Osteoblast (primary cell): ENCODE measurements at regions not wholly inside any gene's neighbourhood (a gene's known extent, or its start where the extent isn't known, plus 50 kb on each side); places are given as distances from the start of the nearest gene placed in this dataset.

Experiments
- DNase-seq: peaks from one replicate; pipeline ENCODE4 v3.0.0; 2011; ENCODE audit warnings: low spot score, mixed read lengths; ENCODE audit not compliant: insufficient read length; ENCODE audit errors: missing footprints
- H2AFZ ChIP-seq: 2 replicates; pipeline ENCODE4 v1.6.0; 2011; ENCODE audit warnings: mild to moderate bottlenecking, low read length
- H3K27ac ChIP-seq: 2 replicates; pipeline ENCODE4 v1.5.1; 2011; ENCODE audit warnings: mild to moderate bottlenecking, low read depth, low read length, moderate library complexity
- H3K27me3 ChIP-seq: 2 replicates; pipeline ENCODE4 v1.6.0; 2012; ENCODE audit warnings: mild to moderate bottlenecking, control low read depth, inconsistent platforms, low read length, moderate library complexity; ENCODE audit not compliant: insufficient read depth
- H3K36me3 ChIP-seq: 2 replicates; pipeline ENCODE4 v1.5.1; 2011; ENCODE audit warnings: mild to moderate bottlenecking, low read length, control low read depth, moderate library complexity; ENCODE audit not compliant: insufficient read depth
- H3K4me1 ChIP-seq: 2 replicates; pipeline ENCODE4 v1.5.1; 2011; ENCODE audit warnings: mild to moderate bottlenecking, low read length, control low read depth, moderate library complexity; ENCODE audit not compliant: insufficient read depth
- H3K4me2 ChIP-seq: 2 replicates; pipeline ENCODE4 v1.6.0; 2011; ENCODE audit warnings: mild to moderate bottlenecking, low read length; ENCODE audit not compliant: insufficient read depth
- H3K4me3 ChIP-seq: fragments of 200-600 bp; sonication (generic); 3 replicates; pipeline ENCODE4 v1.5.1; 2012; ENCODE audit warnings: mild to moderate bottlenecking, low read length, inconsistent platforms; ENCODE audit not compliant: insufficient read depth
- H3K79me2 ChIP-seq: 2 replicates; pipeline ENCODE4 v1.6.0; 2012; ENCODE audit warnings: mild to moderate bottlenecking, low read length, control low read depth, inconsistent platforms; ENCODE audit not compliant: insufficient read depth
- H3K9me3 ChIP-seq: 2 replicates; pipeline ENCODE4 v1.5.1; 2011; ENCODE audit warnings: low read depth, low read length, control low read depth
- H4K20me1 ChIP-seq: 2 replicates; pipeline ENCODE4 v1.6.0; 2012; ENCODE audit warnings: mild to moderate bottlenecking, low read length, control low read depth; ENCODE audit not compliant: insufficient read depth
- CTCF ChIP-seq: IDR thresholded peaks from 2 replicates; pipeline ENCODE4 v1.5.1; 2011; ENCODE audit warnings: mild to moderate bottlenecking, low read depth, low read length, moderate library complexity; ENCODE audit errors: extremely low read depth

GRCh38 chr4:84407554-84408407, 91.3 kb downstream of the NKX6-1 start:
- H3K9me3 ChIP-seq = no peaks in the 10 kb centered on the region
- no peaks in the 10 kb centered on the region for H3K27me3 ChIP-seq
- no peaks in the 10 kb centered on the region for H4K20me1 ChIP-seq
- no peaks in the 10 kb centered on the region for H3K4me1 ChIP-seq
- H3K27ac ChIP-seq = no peak overlapping the region
- TF ChIP-seq CTCF = no peak
- no peaks in the 10 kb centered on the region for H3K36me3 ChIP-seq
- no peak overlapping the region for H3K4me3 ChIP-seq
- H3K79me2 ChIP-seq = no peaks in the 10 kb centered on the region
- H2AFZ ChIP-seq = no peak overlapping the region
- DNase-seq = no peak
- no peak overlapping the region for H3K4me2 ChIP-seq

GRCh38 chr4:84403656-84404055, 95.4 kb downstream of the NKX6-1 start:
- no peak for TF ChIP-seq CTCF
- no peak for DNase-seq
- H3K4me2 ChIP-seq = no peak overlapping the region

GRCh38 chr4:84401701-84402306, 97.3 kb downstream of the NKX6-1 start:
- Histone ChIP-seq H3K27ac (no peak overlapping the region), H3K27me3 (no peaks in the 10 kb centered on the region), H3K4me3 (no peak overlapping the region), H2AFZ (no peak overlapping the region), H3K36me3 (no peaks in the 10 kb centered on the region), H3K9me3 (no peaks in the 10 kb centered on the region), H3K4me1 (no peaks in the 10 kb centered on the region), H3K4me2 (no peak overlapping the region), H3K79me2 (no peaks in the 10 kb centered on the region), H4K20me1 (no peaks in the 10 kb centered on the region)
- DNase-seq = no peak
- no peak for TF ChIP-seq CTCF

More at GRCh38 chr4:84403656-84404055, 95.4 kb downstream of the NKX6-1 start:
- Histone ChIP-seq H3K4me3 (no peak overlapping the region), H3K79me2 (no peaks in the 10 kb centered on the region), H3K27me3 (no peaks in the 10 kb centered on the region), H3K9me3 (no peaks in the 10 kb centered on the region), H3K27ac (no peak overlapping the region), H3K36me3 (no peaks in the 10 kb centered on the region), H2AFZ (no peak overlapping the region), H3K4me1 (no peaks in the 10 kb centered on the region), H4K20me1 (no peaks in the 10 kb centered on the region)

- no peaks in the 10 kb centered on the region for H4K20me1 ChIP-seq
- H3K4me3 ChIP-seq = no peak overlapping the region
- H3K36me3 ChIP-seq = no peaks in the 10 kb centered on the region
- H3K4me2 ChIP-seq = no peak overlapping the region
- no peak overlapping the region for H3K27ac ChIP-seq
- H3K9me3 ChIP-seq = no peaks in the 10 kb centered on the region
- no peaks in the 10 kb centered on the region for H3K27me3 ChIP-seq
- H3K4me1 ChIP-seq = no peaks in the 10 kb centered on the region
- peak; percentile 3 for DNase-seq
- no peaks in the 10 kb centered on the region for H3K79me2 ChIP-seq
- no peak overlapping the region for H2AFZ ChIP-seq
- TF ChIP-seq CTCF = no peak
Measured at GRCh38 chr4:84394386-84394785, 104.7 kb downstream of the NKX6-1 start.
